CD14-positive monocyte (primary cell): ENCODE measurements at regions not wholly inside any gene's neighbourhood (a gene's known extent, or its start where the extent isn't known, plus 50 kb on each side); places are given as distances from the start of the nearest gene placed in this dataset.

ENCODE experiments used
- DNase-seq, 3 donors: peaks; one replicate each; pipeline ENCODE4 v3.0.0-alpha.2; 2011 to 2022
- H2AFZ ChIP-seq: 2 replicates; pipeline ENCODE4 v1.6.0; 2012; ENCODE audit warnings: mild to moderate bottlenecking, low read depth, low read length, inconsistent platforms; ENCODE audit not compliant: insufficient read depth, poor library complexity, severe bottlenecking
- H3K27ac ChIP-seq, 2 donors: 1 replicate in 1 of 2; 2 replicates in 1 of 2; pipeline ENCODE4 v1.5.1; 2012 to 2013; ENCODE audit warnings: low read length in 2 of 2, control low read depth in 1 of 2, inconsistent platforms in 1 of 2, low read depth in 1 of 2, mild to moderate bottlenecking in 1 of 2
- H3K27me3 ChIP-seq, 2 donors: one replicate each; pipeline versions ENCODE4 v1.6.0 to v1.6.1; 2011 to 2013; ENCODE audit warnings: low read length in 2 of 2; ENCODE audit not compliant: control insufficient read depth in 2 of 2, insufficient read depth in 2 of 2
- H3K36me3 ChIP-seq, 2 donors: replicated peaks in 1 of 2; 1 replicate in 1 of 2; 2 replicates in 1 of 2; pipeline versions ENCODE4 v1.5.1 to v1.6.1; 2012 to 2013; ENCODE audit warnings: low read length in 2 of 2, control low read depth in 1 of 2, inconsistent platforms in 1 of 2, mild to moderate bottlenecking in 1 of 2; ENCODE audit not compliant: insufficient read depth in 2 of 2, control insufficient read depth in 1 of 2
- H3K4me1 ChIP-seq, 2 donors: 1 replicate in 1 of 2; 2 replicates in 1 of 2; pipeline versions ENCODE4 v1.5.1 to v1.6.1; 2012 to 2013; ENCODE audit warnings: low read length in 2 of 2, control low read depth in 1 of 2, inconsistent platforms in 1 of 2, mild to moderate bottlenecking in 1 of 2, moderate library complexity in 1 of 2; ENCODE audit not compliant: insufficient read depth in 2 of 2, control insufficient read depth in 1 of 2
- H3K4me2 ChIP-seq: replicated peaks from 2 replicates; pipeline ENCODE3; 2012; ENCODE audit warnings: low read length, moderate library complexity, mild to moderate bottlenecking; ENCODE audit not compliant: poor library complexity, severe bottlenecking; ENCODE audit errors: extremely low read depth
- H3K4me3 ChIP-seq, 3 experiments: fragments of 200-600 bp in 1 of 3; sonication (generic) in 1 of 3; replicated peaks in 1 of 3; 1 replicate in 2 of 3; 2 replicates in 1 of 3; pipeline ENCODE4 v1.5.1; 2011 to 2013; ENCODE audit warnings: low read length in 3 of 3, mild to moderate bottlenecking in 3 of 3, control low read depth in 2 of 3, low read depth in 2 of 3, inconsistent platforms in 1 of 3, moderate library complexity in 1 of 3
- H3K79me2 ChIP-seq: 2 replicates; pipeline ENCODE4 v1.6.0; 2012; ENCODE audit warnings: mild to moderate bottlenecking, control low read depth, inconsistent platforms, low read length, moderate library complexity; ENCODE audit not compliant: insufficient read depth
- H3K9ac ChIP-seq: 2 replicates; pipeline ENCODE4 v1.6.0; 2017; ENCODE audit warnings: low read length, mild to moderate bottlenecking; ENCODE audit not compliant: insufficient read depth, poor library complexity, severe bottlenecking
- H3K9me3 ChIP-seq, 2 donors: replicated peaks in 1 of 2; 1 replicate in 1 of 2; 2 replicates in 1 of 2; pipeline versions ENCODE4 v1.5.1 to v1.6.1; 2012 to 2013; ENCODE audit warnings: low read length in 2 of 2, control low read depth in 1 of 2; ENCODE audit not compliant: control insufficient read depth in 1 of 2, insufficient read depth in 1 of 2
- H4K20me1 ChIP-seq: 2 replicates; pipeline ENCODE4 v1.6.0; 2012; ENCODE audit warnings: mild to moderate bottlenecking, low read length, control low read depth, moderate library complexity; ENCODE audit not compliant: insufficient read depth
- H3K27ac Mint-ChIP-seq, 7 donors: one replicate each; pipeline ENCODE4 v1.8.0; 2020; ENCODE audit warnings: mild to moderate bottlenecking in 7 of 7, mixed read lengths in 7 of 7, moderate library complexity in 6 of 7, inconsistent platforms in 2 of 7
- H3K27me3 Mint-ChIP-seq, 3 donors: one replicate each; pipeline ENCODE4 v1.8.0; 2021 to 2022; ENCODE audit warnings: low read depth in 3 of 3, mild to moderate bottlenecking in 3 of 3, mixed read lengths in 3 of 3, moderate library complexity in 3 of 3, inconsistent platforms in 1 of 3
- H3K36me3 Mint-ChIP-seq, 2 donors: one replicate each; pipeline ENCODE4 v1.8.0; 2020; ENCODE audit warnings: mixed read lengths in 2 of 2, inconsistent platforms in 1 of 2, mild to moderate bottlenecking in 1 of 2
- H3K4me1 Mint-ChIP-seq: one replicate; pipeline ENCODE4 v1.8.0; 2020; ENCODE audit warnings: mild to moderate bottlenecking, mixed read lengths
- H3K4me3 Mint-ChIP-seq, 2 donors: one replicate each; pipeline ENCODE4 v1.8.0; 2020; ENCODE audit warnings: mild to moderate bottlenecking in 2 of 2, mixed read lengths in 2 of 2, moderate library complexity in 1 of 2
- H3K9me3 Mint-ChIP-seq, 7 donors: one replicate each; pipeline ENCODE4 v1.8.0; 2020 to 2022; ENCODE audit warnings: mixed read lengths in 7 of 7, mild to moderate bottlenecking in 6 of 7, moderate library complexity in 6 of 7, inconsistent platforms in 2 of 7
- CTCF ChIP-seq: fragments of 200-600 bp; IDR thresholded peaks from one replicate; pipeline ENCODE4 v1.8.0; 2022; ENCODE audit warnings: antibody characterized with exemption, mild to moderate bottlenecking
- WGBS: methylation state at CpG from one replicate; pipeline ENCODE4 v1.1.5; 2013; ENCODE audit warnings: missing lambda C conversion rate; ENCODE audit not compliant: insufficient coverage; 5-methylcytosine and 5-hydroxymethylcytosine counted together
- intact Hi-C, 2 donors: fragments of 100-400 bp; cut with micrococcal nuclease; formaldehyde crosslinking; loops; one replicate each; pipeline versions ENCODE4 v1.15.0 to v1.15.1; 2023

GRCh38 chr7:46000513-46000912 is 79.4 kb upstream of the IGFBP3 start:
- H3K79me2 ChIP-seq, result no peaks in the 10 kb centered on the region
- H3K27ac Mint-ChIP-seq, result no peak overlapping the region
- no peak overlapping the region for H2AFZ ChIP-seq
- H3K27ac ChIP-seq, result no peak overlapping the region
- H3K9me3 Mint-ChIP-seq, result peaks cover 0 to 19% (median 6%) of the 10 kb centered on the region in 7 donors
- no peaks in the 10 kb centered on the region for H4K20me1 ChIP-seq
- H3K27me3 Mint-ChIP-seq, result peaks cover 0 to 1% (median 0%) of the 10 kb centered on the region in 3 donors
- peaks cover 7 to 15% of the 10 kb centered on the region in 2 donors for H3K9me3 ChIP-seq
- no peak for DNase-seq
- no peak overlapping the region for H3K9ac ChIP-seq
- intact Hi-C loops, result no loop called here
- H3K4me2 ChIP-seq, result no peak overlapping the region
- H3K4me1 Mint-ChIP-seq, result no peaks in the 10 kb centered on the region
- H3K4me3 Mint-ChIP-seq, result no peak overlapping the region
- TF ChIP-seq CTCF, result no peak
- H3K4me1 ChIP-seq, result no peaks in the 10 kb centered on the region
- H3K27me3 ChIP-seq, result no peaks in the 10 kb centered on the region
- H3K4me3 ChIP-seq, result no peak overlapping the region
- 98% methylated on average over 5 of the region's 7 CpGs for WGBS
- no peaks in the 10 kb centered on the region for H3K36me3 Mint-ChIP-seq
- H3K36me3 ChIP-seq, result no peaks in the 10 kb centered on the region

GRCh38 chr7:45999541-45999940 is 78.5 kb upstream of the IGFBP3 start:
- WGBS, result 82% methylated on average over 1 of the region's 1 CpG
- intact Hi-C loops, result no loop called here
- H3K9ac ChIP-seq, result no peak overlapping the region

More at GRCh38 chr7:45999541-45999940, 78.5 kb upstream of the IGFBP3 start:
- H4K20me1 ChIP-seq, result no peaks in the 10 kb centered on the region
- H3K27ac ChIP-seq, result no peak overlapping the region
- H3K4me2 ChIP-seq, result no peak overlapping the region
- H3K4me1 ChIP-seq, result no peaks in the 10 kb centered on the region
- Mint-ChIP-seq H3K36me3 (no peaks in the 10 kb centered on the region), H3K27ac (no peak overlapping the region), H3K4me3 (no peak overlapping the region), H3K4me1 (no peaks in the 10 kb centered on the region), H3K9me3 (peaks cover 0 to 20% (median 6%) of the 10 kb centered on the region in 7 donors), H3K27me3 (peaks cover 0 to 1% (median 0%) of the 10 kb centered on the region in 3 donors)
- no peaks in the 10 kb centered on the region for H3K36me3 ChIP-seq
- DNase-seq, result no peak
- H3K27me3 ChIP-seq, result no peaks in the 10 kb centered on the region
- no peak overlapping the region for H2AFZ ChIP-seq
- H3K4me3 ChIP-seq, result no peak overlapping the region
- no peaks in the 10 kb centered on the region for H3K79me2 ChIP-seq
- H3K9me3 ChIP-seq, result peaks cover 13 to 17% of the 10 kb centered on the region in 2 donors
- no peak for TF ChIP-seq CTCF
